ENCODE measurements at regions not wholly inside any gene's neighbourhood (a gene's known extent, or its start where the extent isn't known, plus 50 kb on each side); places are given as distances from the start of the nearest gene placed in this dataset.

GRCh38 chr16:26524846-26525245 lies 541.9 kb upstream of the C16orf82 start:
- intact Hi-C loops (cut with DNase I, micrococcal nuclease): no loop called here
- DNase-seq: no peak

GRCh38 chr16:26525856-26526255 lies 540.9 kb upstream of the C16orf82 start:
- ATAC-seq: no peak
- Histone ChIP-seq H3K36me3 (ENCODE audit: low read depth) (no peaks in the 10 kb centered on the region), H3K9me3 (no peaks in the 10 kb centered on the region), H3K4me3 (no peak overlapping the region), H3K4me1 (ENCODE audit: low read depth) (no peaks in the 10 kb centered on the region)
- intact Hi-C loops (cut with DNase I, micrococcal nuclease): no loop called here
- no peak for DNase-seq
- TF ChIP-seq CTCF (IDR thresholded peaks at IDR 0.05): no peak

More at GRCh38 chr16:26524846-26525245, 541.9 kb upstream of the C16orf82 start:
- no peak for ATAC-seq
- TF ChIP-seq CTCF (IDR thresholded peaks at IDR 0.05): no peak
- H3K9me3 ChIP-seq: no peaks in the 10 kb centered on the region
- no peaks in the 10 kb centered on the region for H3K4me1 ChIP-seq (ENCODE audit: low read depth)
- no peak overlapping the region for H3K4me3 ChIP-seq
- H3K36me3 ChIP-seq (ENCODE audit: low read depth): no peaks in the 10 kb centered on the region

GRCh38 chr16:26526633-26527032 lies 540.1 kb upstream of the C16orf82 start:
- intact Hi-C loops (cut with DNase I, micrococcal nuclease): no loop called here
- ATAC-seq (no peak), DNase-seq (no peak)
- no peak overlapping the region for H3K4me3 ChIP-seq
- no peaks in the 10 kb centered on the region for H3K36me3 ChIP-seq (ENCODE audit: low read depth)
- H3K9me3 ChIP-seq: no peaks in the 10 kb centered on the region
- TF ChIP-seq CTCF (IDR thresholded peaks at IDR 0.05): no peak
- no peaks in the 10 kb centered on the region for H3K4me1 ChIP-seq (ENCODE audit: low read depth)

GRCh38 chr16:26530584-26531289 lies 536.0 kb upstream of the C16orf82 start:
- Histone ChIP-seq H3K9me3 (no peaks in the 10 kb centered on the region), H3K36me3 (ENCODE audit: low read depth) (no peaks in the 10 kb centered on the region), H3K4me3 (no peak overlapping the region), H3K4me1 (ENCODE audit: low read depth) (no peaks in the 10 kb centered on the region)
- no peak for TF ChIP-seq CTCF (IDR thresholded peaks at IDR 0.05)
- DNase-seq: no peak
- ATAC-seq: no peak
- intact Hi-C loops (cut with DNase I, micrococcal nuclease): no loop called here

GRCh38 chr16:26531290-26531730 lies 535.4 kb upstream of the C16orf82 start:
- TF ChIP-seq CTCF (IDR thresholded peaks at IDR 0.05): no peak
- DNase-seq: no peak
- Histone ChIP-seq H3K36me3 (ENCODE audit: low read depth) (no peaks in the 10 kb centered on the region), H3K9me3 (no peaks in the 10 kb centered on the region), H3K4me1 (ENCODE audit: low read depth) (no peaks in the 10 kb centered on the region), H3K4me3 (no peak overlapping the region)
- intact Hi-C loops (cut with DNase I, micrococcal nuclease): no loop called here
- ATAC-seq: no peak
